ENCODE measurements at regions not wholly inside any gene's neighbourhood (a gene's known extent, or its start where the extent isn't known, plus 50 kb on each side); places are given as distances from the start of the nearest gene placed in this dataset.

DNA sequence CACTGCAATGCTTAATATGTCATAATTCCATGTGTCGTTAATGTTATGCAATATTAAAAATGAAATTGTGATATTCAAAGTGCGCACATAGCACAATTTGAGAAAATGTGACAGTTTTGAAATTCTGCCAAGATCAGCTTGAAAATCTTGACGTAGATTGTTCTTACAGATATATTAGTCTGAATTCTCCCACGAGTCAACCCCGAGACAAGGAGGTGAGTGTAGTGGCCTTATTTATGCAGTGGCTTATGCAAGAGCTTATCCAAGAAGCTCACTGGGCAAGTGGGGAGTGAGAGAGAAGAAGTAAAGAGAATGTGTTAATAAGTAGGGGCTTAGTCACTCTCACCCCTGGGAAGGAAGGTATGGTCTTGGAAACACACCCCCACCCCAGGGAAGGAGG is 286.1 kb upstream of the STS start:
- no peaks in the 10 kb centered on the region for H3K27me3 ChIP-seq
- no peak for DNase-seq
- no peak overlapping the region for H3K27ac ChIP-seq
- 88 to 91% methylated on average over 5 of the region's 5 CpGs for WGBS, 2 donors
- no peaks in the 10 kb centered on the region for H3K9me3 ChIP-seq
- no peak for TF ChIP-seq POLR2A (IDR thresholded peaks at IDR 0.05)
- TF ChIP-seq, protein P1, sequence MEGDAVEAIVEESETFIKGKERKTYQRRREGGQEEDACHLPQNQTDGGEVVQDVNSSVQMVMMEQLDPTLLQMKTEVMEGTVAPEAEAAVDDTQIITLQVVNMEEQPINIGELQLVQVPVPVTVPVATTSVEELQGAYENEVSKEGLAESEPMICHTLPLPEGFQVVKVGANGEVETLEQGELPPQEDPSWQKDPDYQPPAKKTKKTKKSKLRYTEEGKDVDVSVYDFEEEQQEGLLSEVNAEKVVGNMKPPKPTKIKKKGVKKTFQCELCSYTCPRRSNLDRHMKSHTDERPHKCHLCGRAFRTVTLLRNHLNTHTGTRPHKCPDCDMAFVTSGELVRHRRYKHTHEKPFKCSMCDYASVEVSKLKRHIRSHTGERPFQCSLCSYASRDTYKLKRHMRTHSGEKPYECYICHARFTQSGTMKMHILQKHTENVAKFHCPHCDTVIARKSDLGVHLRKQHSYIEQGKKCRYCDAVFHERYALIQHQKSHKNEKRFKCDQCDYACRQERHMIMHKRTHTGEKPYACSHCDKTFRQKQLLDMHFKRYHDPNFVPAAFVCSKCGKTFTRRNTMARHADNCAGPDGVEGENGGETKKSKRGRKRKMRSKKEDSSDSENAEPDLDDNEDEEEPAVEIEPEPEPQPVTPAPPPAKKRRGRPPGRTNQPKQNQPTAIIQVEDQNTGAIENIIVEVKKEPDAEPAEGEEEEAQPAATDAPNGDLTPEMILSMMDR (IDR thresholded peaks at IDR 0.05), result no peak
- H3K4me1 ChIP-seq, result no peaks in the 10 kb centered on the region
- no peaks in the 10 kb centered on the region for H3K36me3 ChIP-seq (ENCODE audit: low read depth, missing control alignments)
- no peak overlapping the region for H3K4me3 ChIP-seq
- intact Hi-C loops (cut with DNase I; ENCODE audit: low total_unique reads), result no loop called here

DNA sequence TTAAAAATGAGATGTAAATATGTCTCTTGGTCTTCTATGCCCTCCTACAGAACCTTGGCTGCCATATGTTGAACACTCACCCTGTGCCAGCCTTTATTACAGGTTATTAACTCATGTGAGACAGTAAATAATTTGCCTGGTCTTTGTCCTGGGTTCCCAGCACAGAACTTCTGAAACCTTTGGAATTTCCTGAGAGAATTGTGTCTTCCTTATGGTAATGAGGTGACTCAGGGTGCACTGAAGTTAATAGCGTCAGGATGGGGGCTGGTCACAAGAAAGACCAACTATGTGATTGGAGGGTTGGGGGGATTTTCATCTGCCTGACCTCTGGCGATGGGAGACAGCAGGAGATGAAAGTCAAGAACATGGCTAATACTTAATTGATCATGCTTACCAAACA is 289.8 kb upstream of the STS start:
- TF ChIP-seq POLR2A (IDR thresholded peaks at IDR 0.05), result no peak
- TF ChIP-seq, protein P1 (IDR thresholded peaks at IDR 0.05), result no peak
- intact Hi-C loops (cut with DNase I; ENCODE audit: low total_unique reads), result no loop called here
- 88% methylated on average over 2 of the region's 2 CpGs; no CpG with 5 or more reads in 1 of the 2 donors for WGBS, 2 donors

GRCh38 chrX:6856471-6856870 is 291.0 kb upstream of the STS start:
- Histone ChIP-seq H3K27me3 (no peaks in the 10 kb centered on the region), H3K9me3 (no peaks in the 10 kb centered on the region), H3K4me3 (no peak overlapping the region), H3K27ac (no peak overlapping the region), H3K4me1 (no peaks in the 10 kb centered on the region), H3K36me3 (ENCODE audit: low read depth, missing control alignments) (no peaks in the 10 kb centered on the region)
- intact Hi-C loops (cut with DNase I; ENCODE audit: low total_unique reads), result no loop called here
- TF ChIP-seq, protein P1 (IDR thresholded peaks at IDR 0.05), result no peak
- no peak for TF ChIP-seq POLR2A (IDR thresholded peaks at IDR 0.05)
- WGBS, 2 donors, result 64 to 76% methylated on average over 4 to 6 of the region's 6 CpGs
- DNase-seq, result no peak

More for the DNA sequence above, 289.8 kb upstream of the STS start:
- Histone ChIP-seq H3K36me3 (ENCODE audit: low read depth, missing control alignments) (no peaks in the 10 kb centered on the region), H3K27ac (no peak overlapping the region), H3K27me3 (no peaks in the 10 kb centered on the region), H3K9me3 (no peaks in the 10 kb centered on the region), H3K4me1 (no peaks in the 10 kb centered on the region), H3K4me3 (no peak overlapping the region)
- DNase-seq, result no peak

DNA sequence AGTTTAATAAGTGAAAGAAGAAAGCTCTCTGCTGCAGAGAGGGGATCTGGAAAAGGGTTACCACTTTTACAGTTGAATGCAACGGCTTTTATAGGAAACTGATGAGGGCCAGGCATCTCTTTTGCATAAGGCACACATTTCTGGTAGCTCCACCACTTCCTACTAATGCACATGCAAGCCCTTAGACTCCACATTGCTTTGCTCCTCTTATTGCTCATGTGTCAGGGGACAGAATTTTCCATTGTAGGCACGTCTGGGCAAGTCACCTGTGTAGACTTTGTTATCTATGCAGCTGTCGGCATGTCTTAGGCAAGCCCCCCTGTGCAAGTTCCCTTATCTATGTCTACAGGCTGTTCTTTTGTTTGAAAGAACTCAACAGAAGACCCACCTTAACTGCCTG is 294.6 kb upstream of the STS start:
- Histone ChIP-seq H3K4me3 (no peak overlapping the region), H3K27ac (no peak overlapping the region), H3K27me3 (no peaks in the 10 kb centered on the region), H3K36me3 (ENCODE audit: low read depth, missing control alignments) (no peaks in the 10 kb centered on the region), H3K9me3 (no peaks in the 10 kb centered on the region), H3K4me1 (no peaks in the 10 kb centered on the region)
- no peak for TF ChIP-seq POLR2A (IDR thresholded peaks at IDR 0.05)
- TF ChIP-seq, protein P1 (IDR thresholded peaks at IDR 0.05), result no peak
- intact Hi-C loops (cut with DNase I; ENCODE audit: low total_unique reads), result no loop called here
- no peak for DNase-seq
- WGBS, 2 donors, result 72 to 85% methylated on average over 3 of the region's 3 CpGs

GRCh38 chrX:6852121-6852520 is 295.4 kb upstream of the STS start:
- intact Hi-C loops (cut with DNase I; ENCODE audit: low total_unique reads), result no loop called here
- TF ChIP-seq, protein P1 (IDR thresholded peaks at IDR 0.05), result no peak
- no peak for TF ChIP-seq POLR2A (IDR thresholded peaks at IDR 0.05)
- 88 to 100% methylated on average over 1 of the region's 1 CpG for WGBS, 2 donors
- H3K27ac ChIP-seq, result no peak overlapping the region
- H3K27me3 ChIP-seq, result no peaks in the 10 kb centered on the region
- H3K36me3 ChIP-seq (ENCODE audit: low read depth, missing control alignments), result no peaks in the 10 kb centered on the region
- no peak overlapping the region for H3K4me3 ChIP-seq
- no peaks in the 10 kb centered on the region for H3K9me3 ChIP-seq
- DNase-seq, result no peak
- H3K4me1 ChIP-seq, result no peaks in the 10 kb centered on the region

Data from testis (tissue), 2 donors.